ENCODE measurements at regions not wholly inside any gene's neighbourhood (a gene's known extent, or its start where the extent isn't known, plus 50 kb on each side); places are given as distances from the start of the nearest gene placed in this dataset.
"Not testable (repeated sequence)": the region's sequence is repeated elsewhere in the genome, so short reads cannot be mapped to it uniquely, and the experiment has no call there.

- POLR2A ChIA-PET: no interaction called here
- CTCF ChIA-PET: no interaction called here
These were observed 1456.7 kb downstream of the REEP3 start for GRCh38 chr10:64977915-64978314.

DNA sequence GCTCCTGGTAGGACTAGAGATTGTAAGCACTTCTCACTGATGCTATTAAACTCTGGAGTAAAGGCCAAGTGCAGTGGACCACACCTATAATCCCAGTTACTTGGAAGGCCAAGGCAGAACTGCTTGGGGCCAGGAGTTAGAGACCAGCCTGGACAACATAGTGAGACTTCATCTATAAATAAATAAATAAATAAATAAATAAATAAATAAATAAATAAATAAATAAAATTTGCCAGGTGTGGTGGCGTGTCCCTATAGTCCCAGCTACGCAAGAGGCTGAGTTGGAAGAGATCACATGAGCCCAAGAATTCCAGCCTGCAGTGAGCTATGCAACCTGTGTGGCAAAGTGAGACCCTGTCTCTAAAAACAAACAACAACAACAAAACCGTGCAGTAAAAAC lies 1475.7 kb downstream of the REEP3 start:
- ChIA-PET POLR2A (no interaction called here), CTCF (no interaction called here)

DNA sequence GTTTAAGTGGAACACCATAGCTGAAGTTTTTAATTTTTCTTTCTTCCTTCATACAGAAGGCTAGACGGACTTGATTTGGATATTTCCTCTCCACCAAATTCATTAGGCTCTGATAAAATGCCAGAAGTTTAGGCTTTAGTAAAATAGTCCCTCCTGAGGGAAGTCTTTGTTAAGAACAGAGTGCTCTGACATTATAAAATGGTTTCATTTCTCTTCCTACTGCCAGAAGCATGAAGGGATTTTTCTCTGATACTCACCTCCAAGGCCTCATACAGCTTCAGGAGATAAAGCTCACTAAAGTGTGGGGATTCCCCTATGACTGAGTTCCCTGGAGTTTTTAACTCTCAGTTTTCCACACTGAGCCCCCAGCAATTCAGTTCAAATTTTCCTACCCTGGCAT lies 1489.6 kb downstream of the REEP3 start:
- POLR2A ChIA-PET: no interaction called here
- CTCF ChIA-PET: interaction anchor here (1.2 kb wide), 1 partner anchor 9 kb away, joined by 3 read pairs; no protein-coding TSS in a partner anchor

- ChIA-PET POLR2A (no interaction called here), CTCF (no interaction called here)
These were observed 1496.3 kb downstream of the REEP3 start for GRCh38 chr10:65017523-65017922.

GRCh38 chr10:65024886-65025285 lies 1503.7 kb downstream of the REEP3 start:
- CTCF ChIA-PET: no interaction called here

DNA sequence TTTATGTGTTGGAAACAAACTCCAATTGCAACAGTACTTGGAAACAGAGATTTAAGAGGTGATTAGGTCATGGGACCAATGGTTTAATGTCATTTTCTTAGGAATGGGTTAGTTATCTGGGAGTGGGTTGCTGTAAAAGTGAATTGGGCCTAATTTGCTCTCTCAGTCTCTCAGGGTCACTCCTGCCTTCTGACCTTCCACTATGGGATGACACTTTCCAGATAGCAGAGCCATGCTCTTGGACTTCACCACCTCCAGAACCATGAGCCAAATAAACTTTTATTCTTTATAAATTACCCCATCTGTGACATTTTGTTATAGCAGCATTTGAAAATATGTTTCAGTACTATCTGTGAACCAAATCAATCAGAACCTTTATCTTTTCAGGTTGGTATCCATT lies 1509.1 kb downstream of the REEP3 start:
- CTCF ChIA-PET: no interaction called here
- POLR2A ChIA-PET: no interaction called here

More at GRCh38 chr10:65024886-65025285, 1503.7 kb downstream of the REEP3 start:
- POLR2A ChIA-PET: no interaction called here

- CTCF ChIA-PET: no interaction called here
- POLR2A ChIA-PET: no interaction called here
These were observed 1511.9 kb downstream of the REEP3 start for GRCh38 chr10:65032867-65033769.

GRCh38 chr10:65033957-65034356 lies 1512.8 kb downstream of the REEP3 start:
- POLR2A ChIA-PET: no interaction called here
- CTCF ChIA-PET: no interaction called here

DNA sequence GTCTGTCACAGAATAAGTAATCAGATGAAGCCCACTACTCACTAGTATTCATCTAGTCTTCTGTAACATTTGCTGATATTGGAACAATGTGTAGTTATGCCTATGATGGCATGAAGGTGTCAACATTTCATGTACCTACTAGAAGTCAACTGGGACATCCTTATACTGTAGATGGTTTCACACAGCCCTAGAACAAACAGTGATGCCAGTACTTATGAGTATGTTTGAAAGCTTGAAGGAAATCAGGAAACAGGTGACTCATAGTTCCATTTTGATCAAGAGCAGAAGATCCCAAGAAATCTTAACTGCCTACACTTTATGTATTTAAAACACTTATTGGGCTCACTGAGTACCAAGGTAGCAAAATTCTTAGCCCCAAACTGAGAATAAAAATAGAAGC lies 1519.6 kb downstream of the REEP3 start:
- CTCF ChIA-PET: no interaction called here
- POLR2A ChIA-PET: no interaction called here

DNA sequence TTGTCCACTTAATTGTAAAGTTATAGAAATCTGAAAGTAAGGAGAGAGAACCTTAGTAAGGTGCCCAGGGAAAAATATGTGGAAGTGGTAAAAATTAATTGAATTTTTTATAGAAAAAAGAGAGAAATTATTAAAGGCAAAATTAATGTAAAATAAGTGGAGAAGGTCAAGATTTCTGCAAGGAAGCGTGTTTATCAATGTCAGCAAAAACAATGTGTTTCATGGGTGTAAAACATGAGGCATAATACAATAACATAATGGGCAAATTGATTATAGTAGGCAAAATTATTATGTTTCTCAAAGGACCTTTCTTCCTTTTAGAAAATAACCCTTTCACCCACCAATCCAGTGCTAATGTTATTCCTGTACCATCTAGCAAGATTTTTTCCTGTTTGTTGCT lies 1520.1 kb downstream of the REEP3 start:
- CTCF ChIA-PET: no interaction called here
- POLR2A ChIA-PET: no interaction called here

- ChIA-PET CTCF (no interaction called here), POLR2A (no interaction called here)
These were observed 1521.3 kb downstream of the REEP3 start for GRCh38 chr10:65042496-65042895.

- CTCF ChIA-PET: no interaction called here
- POLR2A ChIA-PET: no interaction called here
These were observed 1525.6 kb downstream of the REEP3 start for GRCh38 chr10:65046831-65047230.

DNA sequence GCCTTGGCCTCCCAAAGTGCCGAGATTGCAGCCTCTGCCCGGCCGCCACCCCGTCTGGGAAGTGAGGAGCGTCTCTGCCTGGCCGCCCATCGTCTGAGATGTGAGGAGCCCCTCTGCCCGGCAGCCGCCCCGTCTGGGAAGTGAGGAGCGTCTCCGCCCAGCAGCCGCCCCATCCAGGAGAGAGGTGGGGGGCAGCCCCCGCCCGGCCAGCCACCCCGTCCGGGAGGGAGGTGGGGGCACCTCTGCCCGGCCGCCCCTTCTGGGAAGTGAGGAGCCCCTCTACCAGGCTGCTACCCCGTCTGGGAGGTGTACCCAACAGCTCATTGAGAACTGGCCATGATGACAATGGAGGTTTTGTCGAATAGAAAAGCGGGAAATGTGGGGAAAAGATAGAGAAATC lies 1530.9 kb downstream of the REEP3 start:
- CTCF ChIA-PET, POLR2A ChIA-PET: not testable (repeated sequence)

- CTCF ChIA-PET, POLR2A ChIA-PET: not testable (repeated sequence)
These were observed 1532.2 kb downstream of the REEP3 start for GRCh38 chr10:65053397-65053796.

- POLR2A ChIA-PET, CTCF ChIA-PET: not testable (repeated sequence)
These were observed 1532.7 kb downstream of the REEP3 start for GRCh38 chr10:65053831-65054351.

- CTCF ChIA-PET, POLR2A ChIA-PET: not testable (repeated sequence)
These were observed 1533.5 kb downstream of the REEP3 start for GRCh38 chr10:65054701-65055100.

- POLR2A ChIA-PET: no interaction called here
- CTCF ChIA-PET: no interaction called here
These were observed 1544.1 kb downstream of the REEP3 start for GRCh38 chr10:65065278-65065677.

DNA sequence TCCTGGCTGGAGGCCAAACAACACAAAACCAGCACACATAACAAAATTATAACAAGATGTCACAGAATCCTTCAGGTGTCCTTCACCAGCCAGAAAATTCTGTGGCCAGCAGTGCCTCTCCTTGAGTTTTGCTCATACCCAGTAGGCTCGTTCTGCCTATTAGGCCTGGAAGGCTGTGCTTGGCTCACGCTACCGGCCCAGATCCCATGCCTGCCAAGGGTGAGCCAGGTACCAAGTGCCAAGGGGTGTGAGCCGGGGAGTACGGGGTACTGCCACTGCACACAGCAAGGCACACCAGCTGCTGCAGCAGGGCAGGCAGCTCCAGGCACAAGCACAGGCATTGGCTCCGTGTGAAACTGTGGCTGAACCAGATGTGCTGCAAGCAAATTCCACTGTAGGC lies 1562.0 kb downstream of the REEP3 start:
- ChIA-PET POLR2A (no interaction called here), CTCF (no interaction called here)

- CTCF ChIA-PET: no interaction called here
- POLR2A ChIA-PET: no interaction called here
These were observed 1569.8 kb downstream of the REEP3 start for GRCh38 chr10:65090991-65091390.

DNA sequence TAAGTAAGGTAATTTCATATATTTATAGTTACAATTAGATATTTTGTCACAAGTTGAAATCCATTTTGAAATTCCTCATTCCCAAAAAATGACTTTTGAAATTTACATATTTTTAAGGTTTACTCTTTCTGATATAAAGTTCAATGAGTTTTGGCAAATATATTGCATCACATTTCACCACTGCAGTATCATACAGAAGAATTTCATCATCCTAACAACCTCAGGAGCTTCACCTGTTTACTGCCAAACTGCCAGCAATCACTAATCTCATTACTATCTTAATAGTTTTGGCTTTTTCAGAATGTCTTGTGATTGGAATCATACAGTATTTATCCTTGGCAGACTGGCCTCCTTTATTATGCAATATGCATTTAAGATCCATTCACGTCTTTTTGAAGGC lies 1578.9 kb downstream of the REEP3 start:
- ChIA-PET POLR2A (no interaction called here), CTCF (no interaction called here)

- POLR2A ChIA-PET, CTCF ChIA-PET: not testable (repeated sequence)
These were observed 1579.7 kb downstream of the REEP3 start for GRCh38 chr10:65100881-65101280.

- CTCF ChIA-PET: no interaction called here
These were observed 1588.8 kb downstream of the REEP3 start for GRCh38 chr10:65110009-65110408.

More at GRCh38 chr10:65110009-65110408, 1588.8 kb downstream of the REEP3 start:
- POLR2A ChIA-PET: no interaction called here
